K562 (cell line): ENCODE measurements at regions not wholly inside any gene's neighbourhood (a gene's known extent, or its start where the extent isn't known, plus 50 kb on each side); places are given as distances from the start of the nearest gene placed in this dataset.

Experiments used
- ATF3 ChIP-seq, 2 experiments: fragments of 450-650 bp in 1 of 2; sonication (generic) in 1 of 2; formaldehyde crosslinking in 1 of 2; IDR thresholded peaks in 1 of 2; conservative IDR thresholded peaks in 1 of 2; 2 replicates each; pipeline versions ENCODE4 v1.6.1 to v1.8.1; 2016 to 2023; ENCODE audit warnings: mild to moderate bottlenecking in 2 of 2, moderate library complexity in 2 of 2, inconsistent platforms in 1 of 2, missing genetic modification reagents in 1 of 2
- BRD4 ChIP-seq: fragments of 200-600 bp; sonication (generic); IDR thresholded peaks from 2 replicates; pipeline ENCODE4 v1.6.1; 2017; ENCODE audit warnings: inconsistent platforms
- E2F8 ChIP-seq: fragments of 450-650 bp; IDR thresholded peaks from 2 replicates; pipeline ENCODE4 v1.7.1; 2018; ENCODE audit warnings: mild to moderate bottlenecking, low read depth; ENCODE audit not compliant: partially characterized antibody
- FOXK2 ChIP-seq, 2 experiments: fragments of 450-650 bp; IDR thresholded peaks in 1 of 2; conservative IDR thresholded peaks in 1 of 2; 2 replicates each; pipeline ENCODE4 v1.6.1; 2016; ENCODE audit warnings: low read depth in 2 of 2, mild to moderate bottlenecking in 1 of 2
- MCM3 ChIP-seq: fragments of 450-650 bp; IDR thresholded peaks from 2 replicates; pipeline ENCODE4 v1.6.1; 2016
- NFIC ChIP-seq: fragments of 450-650 bp; IDR thresholded peaks from 2 replicates; pipeline ENCODE4 v1.6.1; 2017; ENCODE audit warnings: mild to moderate bottlenecking, inconsistent platforms
- NR0B1 ChIP-seq: fragments of 450-650 bp; IDR thresholded peaks from one replicate; pipeline ENCODE4 v1.6.1; 2018; ENCODE audit warnings: mild to moderate bottlenecking, moderate library complexity; ENCODE audit not compliant: partially characterized antibody
- PBX2 ChIP-seq, 2 experiments: IDR thresholded peaks in 1 of 2; conservative IDR thresholded peaks in 1 of 2; 2 replicates each; pipeline ENCODE4 v1.6.1; 2016; ENCODE audit warnings: low read depth in 2 of 2, mild to moderate bottlenecking in 1 of 2, missing compliant biosample characterization in 1 of 2, missing genetic modification characterization in 1 of 2, moderate library complexity in 1 of 2
- POLR2AphosphoS5 ChIP-seq: IDR thresholded peaks from 2 replicates; pipeline ENCODE4 v1.6.1; 2011; ENCODE audit warnings: mild to moderate bottlenecking, low read depth, low read length, moderate library complexity; ENCODE audit not compliant: control insufficient read depth, insufficient read depth
- RBM25 ChIP-seq: fragments of 200-400 bp; formaldehyde crosslinking; IDR thresholded peaks from 2 replicates; pipeline ENCODE4 v1.6.1; 2018; ENCODE audit warnings: low read length, low read depth, moderate library complexity; ENCODE audit not compliant: severe bottlenecking
- TAF15 ChIP-seq: fragments of 200-400 bp; formaldehyde crosslinking; IDR thresholded peaks from 2 replicates; pipeline ENCODE4 v1.6.1; 2017; ENCODE audit warnings: mild to moderate bottlenecking, low read depth, low read length, moderate library complexity
- TRIM28 ChIP-seq: fragments of 450-650 bp; IDR thresholded peaks from 2 replicates; pipeline ENCODE4 v1.6.1; 2017
- ZFP36 ChIP-seq: fragments of 150-350 bp; IDR thresholded peaks from 2 replicates; pipeline ENCODE4 v1.6.1; 2018; ENCODE audit warnings: low read length, low read depth; ENCODE audit not compliant: partially characterized antibody
- ZNF253 ChIP-seq: fragments of 250-450 bp; sonication (Bioruptor Pico); conservative IDR thresholded peaks from 2 replicates; pipeline ENCODE4 v1.6.1; 2021; ENCODE audit warnings: mild to moderate bottlenecking
- ZNF384 ChIP-seq: IDR thresholded peaks from 2 replicates; pipeline ENCODE4 v1.6.1; 2012; ENCODE audit warnings: low read depth, low read length, improper control_type of control experiment
- ZNF586 ChIP-seq: fragments of 450-650 bp; formaldehyde crosslinking; conservative IDR thresholded peaks from 2 replicates; pipeline ENCODE4 v1.4.0; 2020; ENCODE audit warnings: mild to moderate bottlenecking, moderate library complexity
- ZNF589 ChIP-seq: fragments of 200-800 bp; sonication (Bioruptor generic); IDR thresholded peaks from 2 replicates; pipeline ENCODE4 v1.6.1; 2016; ENCODE audit warnings: low read depth, missing genetic modification characterization, missing compliant biosample characterization
- ZNF764 ChIP-seq: fragments of 250-450 bp; sonication (Bioruptor Pico); IDR thresholded peaks from 2 replicates; pipeline ENCODE4 v1.4.0; 2020; ENCODE audit warnings: low read depth, mild to moderate bottlenecking, moderate library complexity

GRCh38 chr20:53763707-53764414, 170.2 kb upstream of the ZNF217 start (continued):
- peak; percentile 52 for TF ChIP-seq ATF3 (IDR thresholded peaks at IDR 0.05)
- TF ChIP-seq ATF3 (CRISPR knock-in tag; conservative IDR thresholded peaks at IDR 0.05): no peak
- no peak for TF ChIP-seq MCM3
- TF ChIP-seq RBM25: peak; percentile 24
- no peak for TF ChIP-seq ZNF253 (CRISPR knock-in tag)
- no peak for TF ChIP-seq PBX2 (CRISPR knock-in tag; IDR thresholded peaks at IDR 0.05; ENCODE audit: low read depth)
- peak; percentile 54 for TF ChIP-seq PBX2 (tag; conservative IDR thresholded peaks at IDR 0.05; ENCODE audit: low read depth)
- TF ChIP-seq NFIC: peak; percentile 95
- no peak for TF ChIP-seq ZNF384
- no peak for TF ChIP-seq ZNF586 (CRISPR knock-in tag)
- TF ChIP-seq FOXK2 (conservative IDR thresholded peaks at IDR 0.05 in 1 of 2, IDR thresholded peaks at IDR 0.05 in 1 of 2; ENCODE audit: low read depth in 2 of 2): 0 out of 4 replicates have a peak, but pooled peaks of 1 of the 2 experiments have one; percentile 50
- no peak for TF ChIP-seq ZFP36
- no peak; the same call in 1 of the 2 replicates for TF ChIP-seq ZNF589
- no peak for TF ChIP-seq ZNF764 (CRISPR knock-in tag)
- no peak for TF ChIP-seq BRD4
- no peak for TF ChIP-seq TAF15
- TF ChIP-seq TRIM28: no peak
- TF ChIP-seq NR0B1: no peak
- TF ChIP-seq POLR2AphosphoS5: no peak
- no peak for TF ChIP-seq E2F8
